ENCODE measurements at regions not wholly inside any gene's neighbourhood (a gene's known extent, or its start where the extent isn't known, plus 50 kb on each side); places are given as distances from the start of the nearest gene placed in this dataset.

- no peak overlapping the region for H3K4me2 ChIP-seq
- 0 out of 2 replicates have a peak, but pooled peaks cover 8% of the 10 kb centered on the region for H3K4me1 ChIP-seq (replicated peaks; ENCODE audit: insufficient read depth)
- no peak for TF ChIP-seq EZH2 (IDR thresholded peaks at IDR 0.05; ENCODE audit: low read depth)
- TF ChIP-seq CTCF (conservative IDR thresholded peaks at IDR 0.05) = no peak
- peaks cover 16% of the 10 kb centered on the region; the same call in 1 of the 2 replicates for H3F3A ChIP-seq (ENCODE audit: insufficient read depth, low read depth)
- no peak overlapping the region for H3K27ac ChIP-seq
- intact Hi-C loops (cut with micrococcal nuclease; ENCODE audit: unreplicated experiment) = no loop called here
- H3K36me3 ChIP-seq (ENCODE audit: low read depth) = no peaks in the 10 kb centered on the region
- H3K9me2 ChIP-seq (ENCODE audit: insufficient read depth) = no peaks in the 10 kb centered on the region
- no peaks in the 10 kb centered on the region for H3K79me2 ChIP-seq (ENCODE audit: low read depth)
- ChIA-PET POLR2A (ENCODE audit: unreplicated experiment) (no interaction called here), CTCF (no interaction called here)
- DNase-seq = no peak
- H3K9me3 ChIP-seq (ENCODE audit: insufficient read depth, low read depth) = no peaks in the 10 kb centered on the region
- H3K27me3 ChIP-seq (ENCODE audit: insufficient read depth, low read depth) = no peaks in the 10 kb centered on the region
- no peak overlapping the region for H2AFZ ChIP-seq
- H4K20me1 ChIP-seq (ENCODE audit: insufficient read depth) = no peaks in the 10 kb centered on the region; the same call in 1 of the 2 replicates
- BruUV-seq (replicated peaks) = no TSS peak
- no peak overlapping the region for H3K4me3 ChIP-seq
Observed at GRCh38 chr16:85380905-85381737, 232.0 kb upstream of the GSE1 start.

GRCh38 chr16:85381738-85382592 is 231.2 kb upstream of the GSE1 start:
- intact Hi-C loops (cut with micrococcal nuclease; ENCODE audit: unreplicated experiment) = no loop called here
- H3K4me3 ChIP-seq = no peak overlapping the region
- H2AFZ ChIP-seq = no peak overlapping the region
- no peaks in the 10 kb centered on the region; the same call in 1 of the 2 replicates for H4K20me1 ChIP-seq (ENCODE audit: insufficient read depth)
- ChIA-PET CTCF (no interaction called here), POLR2A (ENCODE audit: unreplicated experiment) (no interaction called here)
- no TSS peak for BruUV-seq (replicated peaks)
- no peaks in the 10 kb centered on the region for H3K36me3 ChIP-seq (ENCODE audit: low read depth)
- no peak overlapping the region for H3K27ac ChIP-seq
- no peak overlapping the region for H3K4me2 ChIP-seq
- no peaks in the 10 kb centered on the region for H3K9me3 ChIP-seq (ENCODE audit: insufficient read depth, low read depth)
- DNase-seq = no peak
- H3F3A ChIP-seq (ENCODE audit: insufficient read depth, low read depth) = peaks cover 16% of the 10 kb centered on the region; the same call in 1 of the 2 replicates
- H3K79me2 ChIP-seq (ENCODE audit: low read depth) = no peaks in the 10 kb centered on the region
- H3K27me3 ChIP-seq (ENCODE audit: insufficient read depth, low read depth) = no peaks in the 10 kb centered on the region
- no peaks in the 10 kb centered on the region for H3K9me2 ChIP-seq (ENCODE audit: insufficient read depth)
- 0 out of 2 replicates have a peak, but pooled peaks cover 8% of the 10 kb centered on the region for H3K4me1 ChIP-seq (replicated peaks; ENCODE audit: insufficient read depth)
- TF ChIP-seq CTCF (conservative IDR thresholded peaks at IDR 0.05) = no peak
- TF ChIP-seq EZH2 (IDR thresholded peaks at IDR 0.05; ENCODE audit: low read depth) = no peak

GRCh38 chr16:85382717-85383118 is 230.4 kb upstream of the GSE1 start:
- CTCF ChIA-PET = no interaction called here
- Histone ChIP-seq H3K27me3 (ENCODE audit: insufficient read depth, low read depth) (no peaks in the 10 kb centered on the region), H3K9me2 (ENCODE audit: insufficient read depth) (no peaks in the 10 kb centered on the region), H3K27ac (no peak overlapping the region), H3K4me2 (no peak overlapping the region), H3K4me3 (no peak overlapping the region), H2AFZ (no peak overlapping the region), H3K36me3 (ENCODE audit: low read depth) (no peaks in the 10 kb centered on the region), H3K4me1 (replicated peaks; ENCODE audit: insufficient read depth) (0 out of 2 replicates have a peak, but pooled peaks cover 8% of the 10 kb centered on the region), H3F3A (ENCODE audit: insufficient read depth, low read depth) (peaks cover 16% of the 10 kb centered on the region; the same call in 1 of the 2 replicates), H4K20me1 (ENCODE audit: insufficient read depth) (no peaks in the 10 kb centered on the region; the same call in 1 of the 2 replicates), H3K79me2 (ENCODE audit: low read depth) (no peaks in the 10 kb centered on the region), H3K9me3 (ENCODE audit: insufficient read depth, low read depth) (no peaks in the 10 kb centered on the region)
- intact Hi-C loops (cut with micrococcal nuclease; ENCODE audit: unreplicated experiment) = no loop called here
- BruUV-seq (replicated peaks) = no TSS peak
- POLR2A ChIA-PET (ENCODE audit: unreplicated experiment) = interaction anchor here (0.7 kb wide), 1 partner anchor 20 kb away, joined by 10 read pairs; no protein-coding TSS in a partner anchor
- DNase-seq = no peak
- TF ChIP-seq EZH2 (IDR thresholded peaks at IDR 0.05; ENCODE audit: low read depth) = no peak
- no peak for TF ChIP-seq CTCF (conservative IDR thresholded peaks at IDR 0.05)

Data from PC-9 (cell line).